Astrocyte (in vitro differentiated cells and primary cell): ENCODE measurements at regions not wholly inside any gene's neighbourhood (a gene's known extent, or its start where the extent isn't known, plus 50 kb on each side); places are given as distances from the start of the nearest gene placed in this dataset.

Experiments
- DNase-seq: peaks from one replicate; pipeline ENCODE4 v3.0.0-alpha.2; 2010; ENCODE audit warnings: low read depth
- FAIRE-seq: peaks from 2 replicates; lab custom pipeline; 2011; peaks lifted over from hg19 to GRCh38; lab: Jason Lieb, UNC
- H2AFZ ChIP-seq: 2 replicates; pipeline ENCODE4 v1.6.0; 2012; ENCODE audit warnings: low read depth, low read length, inconsistent platforms
- H3K27ac ChIP-seq: 2 replicates; pipeline ENCODE4 v1.5.1; 2011; ENCODE audit warnings: low read depth, low read length, inconsistent platforms
- H3K27me3 ChIP-seq: 2 replicates; pipeline ENCODE4 v1.6.0; 2011; ENCODE audit warnings: low read length, inconsistent platforms; ENCODE audit not compliant: insufficient read depth
- H3K36me3 ChIP-seq: 2 replicates; pipeline ENCODE4 v1.5.1; 2011; ENCODE audit warnings: low read length, inconsistent platforms; ENCODE audit not compliant: insufficient read depth
- H3K4me1 ChIP-seq: 2 replicates; pipeline ENCODE4 v1.5.1; 2011; ENCODE audit warnings: low read length, inconsistent platforms; ENCODE audit not compliant: insufficient read depth
- H3K4me2 ChIP-seq: 2 replicates; pipeline ENCODE4 v1.6.0; 2012; ENCODE audit warnings: low read length, inconsistent platforms
- H3K4me3 ChIP-seq: 2 replicates; pipeline ENCODE4 v1.5.1; 2011; ENCODE audit warnings: low read depth, mild to moderate bottlenecking, low read length, inconsistent platforms; ENCODE audit not compliant: insufficient read depth
- H3K79me2 ChIP-seq: 2 replicates; pipeline ENCODE4 v1.6.0; 2012; ENCODE audit warnings: mild to moderate bottlenecking, low read length, inconsistent platforms; ENCODE audit not compliant: insufficient read depth
- H3K9ac ChIP-seq: 2 replicates; pipeline ENCODE4 v1.6.0; 2012; ENCODE audit warnings: mild to moderate bottlenecking, low read length, inconsistent platforms
- H3K9me3 ChIP-seq: 2 replicates; pipeline ENCODE4 v1.5.1; 2012; ENCODE audit warnings: low read depth, mild to moderate bottlenecking, low read length, inconsistent platforms; ENCODE audit not compliant: insufficient read depth
- H4K20me1 ChIP-seq: 2 replicates; pipeline ENCODE4 v1.6.0; 2012; ENCODE audit warnings: low read length, inconsistent platforms; ENCODE audit not compliant: insufficient read depth
- H3K27ac Mint-ChIP-seq: one replicate; pipeline ENCODE4 v1.8.0; 2021; ENCODE audit warnings: mild to moderate bottlenecking, mixed read lengths; ENCODE audit not compliant: unreplicated experiment
- H3K27me3 Mint-ChIP-seq: one replicate; pipeline ENCODE4 v1.8.0; 2021; ENCODE audit warnings: low read depth, mixed read lengths; ENCODE audit not compliant: unreplicated experiment
- H3K36me3 Mint-ChIP-seq: one replicate; pipeline ENCODE4 v1.8.0; 2021; ENCODE audit warnings: low read depth, mixed read lengths; ENCODE audit not compliant: unreplicated experiment
- H3K4me1 Mint-ChIP-seq: one replicate; pipeline ENCODE4 v1.8.0; 2021; ENCODE audit warnings: low read depth, mixed read lengths; ENCODE audit not compliant: unreplicated experiment
- H3K4me3 Mint-ChIP-seq: one replicate; pipeline ENCODE4 v1.8.0; 2021; ENCODE audit warnings: mild to moderate bottlenecking, moderate library complexity, mixed read lengths; ENCODE audit not compliant: unreplicated experiment
- H3K9me3 Mint-ChIP-seq: one replicate; pipeline ENCODE4 v1.8.0; 2021; ENCODE audit warnings: mild to moderate bottlenecking, mixed read lengths; ENCODE audit not compliant: unreplicated experiment
- CTCF ChIP-seq: IDR thresholded peaks from 2 replicates; pipeline ENCODE4 v1.5.1; 2011; ENCODE audit warnings: low read depth, mild to moderate bottlenecking, inconsistent platforms, low read length, moderate library complexity; ENCODE audit not compliant: insufficient read depth
- EZH2 ChIP-seq: IDR thresholded peaks from 2 replicates; pipeline ENCODE4 v1.6.1; 2012; ENCODE audit warnings: mild to moderate bottlenecking, low read length, inconsistent platforms; ENCODE audit not compliant: insufficient read depth

- Histone ChIP-seq H3K79me2 (no peaks in the 10 kb centered on the region), H3K9ac (no peak overlapping the region), H3K9me3 (no peaks in the 10 kb centered on the region), H3K4me2 (no peak overlapping the region), H4K20me1 (no peaks in the 10 kb centered on the region), H3K27ac (no peak overlapping the region), H2AFZ (no peak overlapping the region), H3K4me3 (no peak overlapping the region), H3K27me3 (no peaks in the 10 kb centered on the region), H3K36me3 (no peaks in the 10 kb centered on the region), H3K4me1 (no peaks in the 10 kb centered on the region)
- Mint-ChIP-seq H3K27ac (no peak overlapping the region), H3K36me3 (no peaks in the 10 kb centered on the region), H3K9me3 (peaks cover 3% of the 10 kb centered on the region), H3K4me3 (no peak overlapping the region), H3K4me1 (no peaks in the 10 kb centered on the region), H3K27me3 (no peaks in the 10 kb centered on the region)
- FAIRE-seq (no peak), DNase-seq (no peak)
- TF ChIP-seq EZH2 (no peak), CTCF (no peak)
Measured at GRCh38 chr14:82153689-82154088, 620.0 kb upstream of the SEL1L start.

- Mint-ChIP-seq H3K27me3 (no peaks in the 10 kb centered on the region), H3K9me3 (peaks cover 2% of the 10 kb centered on the region), H3K4me3 (no peak overlapping the region), H3K27ac (no peak overlapping the region), H3K36me3 (no peaks in the 10 kb centered on the region), H3K4me1 (no peaks in the 10 kb centered on the region)
- TF ChIP-seq CTCF, result no peak
- TF ChIP-seq EZH2, result no peak
- no peaks in the 10 kb centered on the region for H4K20me1 ChIP-seq
- H3K27ac ChIP-seq, result no peak overlapping the region
- no peaks in the 10 kb centered on the region for H3K36me3 ChIP-seq
- no peaks in the 10 kb centered on the region for H3K27me3 ChIP-seq
- DNase-seq (no peak), FAIRE-seq (no peak)
- H3K79me2 ChIP-seq, result no peaks in the 10 kb centered on the region
- H3K4me2 ChIP-seq, result no peak overlapping the region
- no peak overlapping the region for H3K9ac ChIP-seq
- no peak overlapping the region for H2AFZ ChIP-seq
- no peak overlapping the region for H3K4me3 ChIP-seq
- peaks cover 3% of the 10 kb centered on the region for H3K9me3 ChIP-seq
- no peaks in the 10 kb centered on the region for H3K4me1 ChIP-seq
Measured at GRCh38 chr14:82159624-82160023, 626.0 kb upstream of the SEL1L start.

GRCh38 chr14:82180139-82180538 is 646.5 kb upstream of the SEL1L start:
- Histone ChIP-seq H2AFZ (no peak overlapping the region), H3K36me3 (no peaks in the 10 kb centered on the region), H3K4me2 (no peak overlapping the region), H3K9ac (no peak overlapping the region), H3K4me1 (no peaks in the 10 kb centered on the region), H3K9me3 (no peaks in the 10 kb centered on the region), H4K20me1 (no peaks in the 10 kb centered on the region), H3K27me3 (no peaks in the 10 kb centered on the region), H3K79me2 (no peaks in the 10 kb centered on the region), H3K4me3 (no peak overlapping the region), H3K27ac (no peak overlapping the region)
- H3K4me3 Mint-ChIP-seq, result no peak overlapping the region
- H3K36me3 Mint-ChIP-seq, result no peaks in the 10 kb centered on the region
- no peaks in the 10 kb centered on the region for H3K27me3 Mint-ChIP-seq
- no peak overlapping the region for H3K27ac Mint-ChIP-seq
- DNase-seq, result no peak
- peaks cover 2% of the 10 kb centered on the region for H3K9me3 Mint-ChIP-seq
- no peaks in the 10 kb centered on the region for H3K4me1 Mint-ChIP-seq
- no peak for FAIRE-seq
- TF ChIP-seq EZH2, result no peak
- no peak for TF ChIP-seq CTCF
